Suprapubic skin (tissue), 4 donors: ENCODE measurements at regions not wholly inside any gene's neighbourhood (a gene's known extent, or its start where the extent isn't known, plus 50 kb on each side); places are given as distances from the start of the nearest gene placed in this dataset.

ENCODE experiments used
- DNase-seq, 2 donors: peaks; one replicate each; pipeline ENCODE4 v3.0.0-alpha.2; 2019; ENCODE audit warnings: low spot score in 2 of 2
- H3K27ac ChIP-seq: fragments of 200-600 bp; sonication (generic); one replicate; pipeline ENCODE4 v1.5.1; 2019
- H3K27me3 ChIP-seq: fragments of 200-600 bp; sonication (generic); one replicate; pipeline ENCODE4 v1.5.1; 2019
- H3K36me3 ChIP-seq: fragments of 200-600 bp; sonication (generic); one replicate; pipeline ENCODE4 v1.5.1; 2019
- H3K4me1 ChIP-seq: fragments of 200-600 bp; sonication (generic); one replicate; pipeline ENCODE4 v1.5.1; 2019
- H3K4me3 ChIP-seq: fragments of 200-600 bp; sonication (generic); one replicate; pipeline ENCODE4 v1.5.1; 2019; ENCODE audit warnings: mild to moderate bottlenecking
- H3K9me3 ChIP-seq: fragments of 200-600 bp; sonication (generic); one replicate; pipeline ENCODE4 v1.5.1; 2019
- CTCF ChIP-seq, 2 donors: fragments of 200-600 bp in 1 of 2; fragments of 450-650 bp in 1 of 2; sonication (generic) in 1 of 2; IDR thresholded peaks; one replicate each; pipeline ENCODE4 v1.5.1; 2016 to 2019; ENCODE audit warnings: antibody characterized with exemption in 2 of 2, mild to moderate bottlenecking in 1 of 2, moderate library complexity in 1 of 2
- EP300 ChIP-seq: sonication (generic); formaldehyde crosslinking; IDR thresholded peaks from one replicate; pipeline ENCODE4 v1.6.1; 2017; ENCODE audit warnings: antibody characterized with exemption
- POLR2A ChIP-seq, 2 donors: fragments of 450-650 bp; IDR thresholded peaks; one replicate each; pipeline ENCODE4 v1.6.1; 2017; ENCODE audit warnings: antibody characterized with exemption in 2 of 2, mild to moderate bottlenecking in 2 of 2, moderate library complexity in 2 of 2
- POLR2AphosphoS5 ChIP-seq, 3 donors: sonication (generic); formaldehyde crosslinking; IDR thresholded peaks; one replicate each; pipeline ENCODE4 v1.6.1; 2017; ENCODE audit warnings: antibody characterized with exemption in 3 of 3
- WGBS: methylation state at CpG from one replicate; pipeline ENCODE4 v1.1.5; 2018; 5-methylcytosine and 5-hydroxymethylcytosine counted together

GRCh38 chr13:74187564-74187963 lies 53.4 kb upstream of the KLF12 start:
- Histone ChIP-seq H3K27ac (no peak overlapping the region), H3K4me3 (no peak overlapping the region), H3K4me1 (no peaks in the 10 kb centered on the region), H3K9me3 (no peaks in the 10 kb centered on the region), H3K27me3 (no peaks in the 10 kb centered on the region), H3K36me3 (no peaks in the 10 kb centered on the region)
- DNase-seq = no peak
- WGBS = 61% methylated on average over 2 of the region's 2 CpGs
- no peak for TF ChIP-seq POLR2A (IDR thresholded peaks at IDR 0.05)

- 61% methylated on average over 1 of the region's 1 CpG for WGBS
- no peaks in the 10 kb centered on the region for H3K27me3 ChIP-seq
- no peaks in the 10 kb centered on the region for H3K9me3 ChIP-seq
- no peak for DNase-seq
- H3K4me1 ChIP-seq = no peaks in the 10 kb centered on the region
- no peak for TF ChIP-seq CTCF (IDR thresholded peaks at IDR 0.05)
- TF ChIP-seq POLR2A (IDR thresholded peaks at IDR 0.05) = no peak
- no peak for TF ChIP-seq EP300
- TF ChIP-seq POLR2AphosphoS5 (IDR thresholded peaks at IDR 0.05) = no peak
- no peaks in the 10 kb centered on the region for H3K36me3 ChIP-seq
- no peak overlapping the region for H3K27ac ChIP-seq
- no peak overlapping the region for H3K4me3 ChIP-seq
Observed at GRCh38 chr13:74184283-74184682, 50.1 kb upstream of the KLF12 start.
